Fibroblast of peridontal ligament (primary cell): ENCODE measurements at regions not wholly inside any gene's neighbourhood (a gene's known extent, or its start where the extent isn't known, plus 50 kb on each side); places are given as distances from the start of the nearest gene placed in this dataset.

ENCODE experiments used
- DNase-seq: peaks from one replicate; pipeline ENCODE4 v3.0.0-alpha.2; 2010; ENCODE audit errors: extremely low read depth

DNA sequence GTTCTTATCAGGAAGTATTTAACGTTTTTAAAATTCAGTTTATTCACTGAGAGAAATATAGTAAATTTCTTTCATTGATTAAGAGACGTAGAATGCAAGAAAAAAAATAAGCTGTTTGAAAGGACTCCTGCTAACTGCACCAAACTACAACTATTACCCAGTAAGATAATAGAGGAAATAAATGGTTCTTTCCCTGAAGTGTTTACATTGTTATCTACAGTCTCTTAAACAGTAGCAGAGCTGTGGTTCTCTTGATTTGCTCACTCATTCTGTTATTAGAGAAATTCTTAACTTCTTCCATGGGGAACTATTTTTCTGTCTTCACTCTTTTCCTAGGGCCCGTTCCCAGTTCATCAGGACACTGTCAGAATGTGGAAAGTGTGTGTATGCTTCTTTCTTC, 973.0 kb downstream of the KCNJ2 start:
- no peak for DNase-seq

DNA sequence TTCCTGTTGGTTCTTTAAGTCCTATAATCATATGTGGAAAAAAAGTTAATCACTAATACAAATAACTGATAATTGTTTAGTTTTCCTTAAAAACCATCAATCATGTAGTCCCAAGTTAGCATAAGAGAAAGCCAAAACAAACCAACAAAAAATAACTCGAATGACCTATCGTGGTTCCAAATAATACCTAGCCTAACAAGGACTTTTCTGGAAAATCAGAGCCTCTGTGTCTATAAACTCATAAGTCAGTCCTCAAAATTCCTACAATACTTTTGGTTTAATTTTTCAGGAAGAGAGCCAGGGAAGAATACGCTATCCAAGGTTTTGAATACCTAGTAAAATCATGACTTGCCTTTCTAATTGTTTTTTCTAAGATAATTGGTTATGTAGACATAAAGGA, 975.3 kb upstream of the SOX9 start:
- DNase-seq, result peak; percentile 4

DNA sequence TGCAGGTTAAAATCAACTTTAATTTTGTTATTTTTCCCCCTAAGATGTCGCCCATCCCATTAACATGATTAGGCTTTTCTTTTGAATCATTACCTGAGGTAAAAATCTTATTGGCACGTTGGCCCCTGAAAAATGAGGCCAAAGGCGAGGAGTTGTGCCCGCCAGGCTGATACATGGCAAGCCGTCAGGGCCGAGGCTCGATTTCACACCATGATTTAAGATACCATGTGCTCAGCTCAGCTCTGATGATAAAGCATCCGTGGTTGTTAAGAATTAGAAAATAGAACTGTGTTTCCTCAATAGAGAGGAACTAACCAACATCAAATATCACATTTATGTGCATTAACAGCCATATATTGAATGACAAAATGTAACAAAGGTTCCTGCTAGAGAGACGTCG, 972.9 kb upstream of the SOX9 start:
- no peak for DNase-seq

DNA sequence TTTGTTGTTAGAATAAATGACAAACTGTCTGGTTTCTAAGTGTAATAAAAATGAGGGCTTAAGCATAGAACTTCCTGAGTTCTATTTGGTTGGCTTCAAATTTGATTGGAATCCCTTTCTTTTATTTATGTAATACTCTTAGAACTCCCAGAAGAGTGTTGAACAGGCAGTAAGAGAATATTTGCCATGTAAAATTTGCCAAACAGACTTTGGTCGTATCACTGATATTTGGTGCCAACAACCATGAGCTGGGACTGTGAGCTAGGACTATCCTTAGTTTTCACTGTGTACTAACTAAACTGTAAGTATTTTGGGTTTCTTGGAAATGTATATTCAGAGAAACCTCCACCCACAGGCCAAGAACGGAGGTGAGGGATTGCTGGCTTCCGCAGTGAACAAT, 971.2 kb upstream of the SOX9 start:
- DNase-seq, result no peak

DNA sequence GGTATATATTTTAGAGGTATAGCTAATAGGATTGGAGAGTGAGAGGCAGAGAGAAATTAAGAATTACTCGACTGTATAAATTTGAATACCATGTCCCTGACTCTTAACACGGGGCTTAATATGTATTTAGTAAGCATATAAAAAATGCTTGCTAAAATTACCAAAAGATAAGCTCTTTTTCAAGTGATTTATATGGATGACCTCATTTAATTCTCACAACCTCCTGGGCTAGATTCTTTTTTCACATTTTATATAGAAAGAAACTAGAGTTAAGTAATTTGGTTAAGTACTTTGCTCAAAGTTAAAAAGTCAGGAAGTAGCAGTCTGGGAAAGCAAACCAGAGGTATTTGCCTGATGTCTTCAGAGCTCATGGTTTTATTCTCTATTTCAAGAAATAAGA, 963.5 kb upstream of the SOX9 start:
- no peak for DNase-seq

DNA sequence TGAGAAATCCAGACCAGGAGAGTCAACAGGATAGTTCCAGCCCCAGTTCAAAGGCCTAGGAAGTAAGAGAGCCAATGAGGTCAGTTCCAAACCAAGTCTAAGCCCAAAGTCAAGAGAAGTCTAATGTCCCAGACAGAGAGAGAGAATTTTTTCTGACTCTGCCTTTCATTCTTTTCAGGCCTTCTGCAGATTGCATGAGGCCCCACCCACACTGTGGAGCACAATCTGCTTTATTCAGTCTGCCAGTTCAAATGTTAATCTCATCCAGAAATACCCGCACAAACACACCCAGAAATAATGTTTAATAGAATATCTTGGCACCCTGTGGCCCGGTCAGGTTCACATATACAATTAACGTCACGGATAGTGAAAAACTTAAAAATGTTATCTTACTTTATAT, 962.4 kb upstream of the SOX9 start:
- no peak for DNase-seq

DNA sequence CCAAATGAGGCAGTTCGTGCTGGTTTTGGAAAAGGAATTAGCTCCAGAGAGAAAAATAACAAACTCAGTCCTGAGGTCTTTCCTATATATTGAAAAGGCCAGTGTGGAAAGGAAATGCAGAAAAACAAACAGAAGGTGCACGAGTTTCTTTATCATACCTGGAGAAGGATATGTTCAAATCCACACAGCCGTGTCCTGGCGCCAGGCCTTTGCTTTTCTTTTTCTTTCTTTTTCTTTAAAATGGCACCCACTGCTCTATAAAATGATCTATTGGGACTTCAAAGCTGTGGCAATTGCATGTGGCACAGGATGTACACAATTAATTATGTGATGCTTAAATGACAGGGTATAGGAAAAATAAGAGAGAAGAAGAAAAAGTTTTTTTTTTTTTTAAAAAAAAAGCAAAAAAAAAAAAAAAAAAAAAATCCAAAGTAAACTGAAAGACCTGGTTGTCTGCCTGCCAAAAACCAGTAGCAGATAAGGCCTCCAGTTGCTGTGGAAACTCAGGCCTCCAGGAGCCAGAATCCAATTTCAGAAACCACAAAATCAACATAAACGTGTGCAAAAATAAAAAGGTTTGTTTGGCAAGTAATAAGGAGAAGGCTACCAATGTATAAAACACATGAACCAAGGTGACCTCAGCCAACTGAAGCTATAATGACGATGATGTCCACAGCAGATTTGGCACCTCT, 957.6 kb upstream of the SOX9 start:
- DNase-seq, result no peak

DNA sequence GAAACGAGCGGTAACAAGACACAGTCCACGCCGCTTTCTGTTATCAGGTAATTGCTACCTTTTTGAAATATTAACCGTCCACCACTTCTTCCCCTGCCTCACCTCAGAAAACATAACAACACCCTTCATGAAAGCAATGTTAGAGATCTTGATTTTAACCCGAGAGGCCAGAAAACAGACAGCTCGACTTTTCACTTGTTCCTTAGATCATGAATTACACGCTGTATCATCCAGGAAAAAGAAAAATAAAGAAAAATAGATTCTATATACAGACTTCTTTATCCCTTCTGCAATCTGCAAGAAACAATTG, 957.1 kb upstream of the SOX9 start:
- DNase-seq, result no peak

DNA sequence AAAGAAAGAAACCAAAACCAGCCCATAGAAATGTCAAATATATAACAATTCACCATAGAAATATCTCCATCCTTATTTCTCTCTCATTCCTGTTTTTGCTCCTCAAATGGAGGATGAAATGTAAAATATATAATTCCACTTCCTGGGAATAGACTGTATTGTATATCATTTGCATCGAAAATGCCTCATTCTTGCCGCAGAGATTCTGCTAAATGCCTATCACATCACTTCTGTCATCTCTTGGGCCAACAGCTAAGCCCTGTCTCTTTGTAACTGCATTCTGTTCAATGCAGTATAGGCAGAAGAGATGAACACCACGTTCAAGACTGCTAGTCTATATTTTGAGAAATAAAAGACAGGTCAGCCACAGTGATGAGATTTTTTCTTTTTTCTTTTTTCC, 956.3 kb upstream of the SOX9 start:
- DNase-seq, result no peak

DNA sequence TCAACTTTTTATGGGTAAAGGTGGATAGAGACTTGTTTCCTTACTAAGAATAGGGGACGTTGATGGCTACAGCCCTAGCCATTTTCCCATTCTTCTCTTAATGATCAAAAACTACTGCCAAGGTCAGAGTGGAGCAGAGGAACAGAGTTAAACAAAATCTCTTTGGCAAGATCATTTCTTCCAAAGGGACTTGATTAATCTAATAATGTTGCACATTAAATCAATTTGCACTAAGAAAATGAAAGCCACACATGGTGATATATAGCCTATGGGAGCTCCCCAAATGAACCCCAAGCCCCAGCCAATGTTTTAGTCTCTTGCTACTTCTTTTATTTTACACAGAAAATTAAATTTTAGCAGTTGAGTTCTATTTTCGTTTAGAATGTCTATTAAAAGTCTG, 954.5 kb upstream of the SOX9 start:
- DNase-seq, result no peak

DNA sequence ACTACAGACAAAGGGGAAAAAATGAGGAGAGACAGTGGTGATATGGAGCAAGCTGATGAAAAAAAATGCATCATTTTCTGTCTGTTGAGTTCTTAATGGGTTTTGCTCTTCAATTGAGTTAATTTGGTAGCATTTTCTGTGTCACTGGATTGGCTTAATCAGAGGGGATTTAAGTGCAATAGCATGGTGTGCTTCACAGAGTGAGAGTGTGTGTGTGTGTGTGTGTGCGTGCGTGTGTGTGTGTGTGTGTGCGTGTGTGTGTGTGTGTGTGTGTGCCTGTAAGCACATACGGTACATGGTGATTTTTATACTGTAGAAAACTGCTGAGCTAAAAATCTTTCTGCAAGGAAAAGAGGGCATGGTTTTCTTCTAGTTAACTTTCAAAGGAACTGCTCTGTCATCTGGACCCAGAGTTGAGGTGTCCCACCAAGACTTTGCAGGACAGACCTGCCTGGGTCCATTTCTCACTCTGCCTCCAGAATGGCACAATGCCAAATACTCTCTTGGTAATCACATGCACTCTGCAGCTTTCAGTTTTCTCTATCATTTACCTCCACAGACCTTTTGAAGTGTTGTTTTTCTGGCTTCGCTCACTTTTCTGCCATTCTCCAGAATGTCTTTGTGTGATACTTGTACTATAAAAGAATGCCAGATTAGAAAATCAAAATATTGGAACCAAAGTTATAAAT, 952.6 kb upstream of the SOX9 start:
- no peak for DNase-seq

DNA sequence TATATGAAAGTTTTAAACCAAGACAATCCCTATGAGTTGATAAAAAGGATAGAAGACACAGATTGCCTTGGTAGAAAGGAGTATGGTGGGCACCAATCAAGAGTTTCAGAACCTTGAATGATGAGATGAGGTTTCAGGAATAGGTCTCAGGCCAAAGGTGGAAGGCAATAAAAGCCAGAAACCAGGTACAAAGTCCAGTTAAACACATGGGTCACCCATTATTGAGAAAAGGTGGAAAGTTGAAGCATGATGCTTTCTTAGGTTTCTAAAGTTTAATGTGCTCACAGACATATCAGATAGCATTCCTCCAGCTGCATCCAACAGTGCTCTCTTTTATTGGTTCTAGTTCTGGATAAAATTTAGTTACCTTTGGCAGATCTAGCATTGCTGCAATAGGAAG, 950.8 kb upstream of the SOX9 start:
- no peak for DNase-seq

DNA sequence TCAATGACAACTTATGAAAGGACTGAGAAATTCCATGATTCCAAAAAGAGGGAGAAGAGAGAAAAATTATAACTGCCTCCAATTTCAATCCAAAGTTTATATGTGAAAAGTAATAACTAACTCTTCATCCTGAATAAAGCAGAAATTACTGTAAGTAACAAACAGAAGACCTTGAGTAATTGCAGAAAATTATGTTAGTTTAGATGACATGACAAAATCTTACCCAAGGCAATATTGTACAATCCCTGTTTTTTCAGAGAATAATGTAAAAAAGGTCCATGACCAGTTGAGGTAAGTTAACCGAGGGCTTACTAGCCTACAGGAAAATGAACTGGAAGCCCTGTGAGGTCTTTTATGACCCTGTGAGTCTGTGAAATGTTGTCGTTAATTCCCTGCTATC, 949.5 kb upstream of the SOX9 start:
- DNase-seq, result no peak

DNA sequence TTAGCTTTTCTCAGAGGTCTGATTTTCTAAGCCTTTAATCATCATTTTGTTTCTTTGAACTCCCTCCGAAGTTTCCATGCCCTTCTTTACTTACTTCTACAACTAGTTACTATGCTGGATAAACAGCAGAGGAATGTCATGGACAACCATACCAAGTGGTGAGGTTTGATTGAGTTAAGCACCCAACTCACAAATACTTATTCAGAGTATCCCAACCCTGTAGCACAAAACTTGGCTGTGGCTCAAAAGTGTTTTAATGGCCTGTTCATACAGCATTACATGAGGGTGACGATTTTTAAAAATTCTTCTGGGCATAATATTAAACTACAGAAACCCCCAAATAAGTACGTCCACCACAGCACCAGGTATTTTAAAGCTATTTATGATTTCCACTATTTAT, 946.8 kb upstream of the SOX9 start:
- no peak for DNase-seq

DNA sequence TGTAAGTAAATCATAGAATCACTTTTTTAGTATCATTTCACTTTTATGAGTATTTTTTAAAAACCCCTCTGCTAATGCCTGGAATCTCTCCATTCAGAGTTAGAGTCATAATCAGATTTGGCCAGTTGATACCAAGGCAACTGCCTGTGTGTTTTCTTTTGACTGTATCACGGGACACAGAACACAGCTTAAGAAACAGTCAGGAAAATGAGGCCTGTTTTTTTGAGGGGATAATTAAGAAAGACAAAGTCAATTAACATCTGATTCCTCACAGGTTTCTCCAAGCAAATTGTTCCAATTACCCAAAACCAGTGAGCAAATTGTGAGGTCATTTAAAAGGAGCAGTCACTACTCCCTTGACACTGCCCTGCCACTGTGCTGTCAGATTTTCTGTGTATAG, 944.5 kb upstream of the SOX9 start:
- DNase-seq, result no peak

DNA sequence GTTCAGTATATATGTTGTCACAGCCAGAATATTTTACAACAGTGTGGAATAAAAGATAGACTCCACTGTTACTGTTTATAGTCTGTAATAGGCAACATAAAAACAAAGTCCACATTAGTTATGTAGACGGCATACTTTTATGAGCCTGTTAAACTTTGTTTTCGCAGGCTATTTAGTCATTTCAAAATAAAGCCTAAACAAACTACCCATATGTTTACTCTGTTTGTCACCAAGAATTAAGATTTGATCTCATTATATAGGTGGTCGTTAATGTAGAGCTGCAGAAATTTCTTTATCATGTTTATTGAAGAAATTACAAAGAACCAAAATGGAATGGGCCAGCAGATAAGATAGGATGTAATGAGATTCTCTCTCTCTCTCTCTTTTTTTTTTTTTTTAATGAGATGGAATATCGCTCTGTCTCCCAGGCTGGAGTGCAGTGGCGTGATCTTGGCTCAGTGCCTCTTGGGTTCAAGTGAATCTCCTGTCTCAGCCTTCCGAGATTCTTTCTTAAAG, 943.8 kb upstream of the SOX9 start:
- no peak for DNase-seq

DNA sequence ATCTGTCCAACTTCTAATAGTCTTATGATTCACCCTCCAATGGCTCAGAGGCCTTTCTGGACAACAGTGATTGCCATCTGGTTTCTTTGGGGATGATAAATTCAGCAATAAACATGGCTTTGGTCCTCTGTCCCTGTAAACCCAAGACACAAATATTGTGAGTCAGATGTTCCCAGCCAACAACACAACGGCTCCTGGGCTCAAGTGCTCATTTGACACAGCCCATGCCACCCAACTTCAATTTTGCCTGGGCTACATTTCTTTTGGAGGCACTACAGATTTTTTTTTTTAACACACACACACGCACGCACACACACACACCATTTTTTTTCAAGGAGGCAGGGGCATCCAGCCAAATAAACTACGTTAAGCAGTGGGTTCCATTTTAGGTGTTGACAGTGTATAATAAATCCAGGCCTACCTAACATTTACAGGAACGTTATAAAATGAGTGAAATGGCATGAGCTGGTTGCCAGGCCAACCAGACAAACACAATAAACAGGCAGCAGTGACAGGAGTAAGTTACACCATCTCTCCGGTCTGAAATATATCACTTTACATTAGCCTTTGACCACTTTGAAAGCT, 939.9 kb upstream of the SOX9 start:
- peak; percentile 55 for DNase-seq

DNA sequence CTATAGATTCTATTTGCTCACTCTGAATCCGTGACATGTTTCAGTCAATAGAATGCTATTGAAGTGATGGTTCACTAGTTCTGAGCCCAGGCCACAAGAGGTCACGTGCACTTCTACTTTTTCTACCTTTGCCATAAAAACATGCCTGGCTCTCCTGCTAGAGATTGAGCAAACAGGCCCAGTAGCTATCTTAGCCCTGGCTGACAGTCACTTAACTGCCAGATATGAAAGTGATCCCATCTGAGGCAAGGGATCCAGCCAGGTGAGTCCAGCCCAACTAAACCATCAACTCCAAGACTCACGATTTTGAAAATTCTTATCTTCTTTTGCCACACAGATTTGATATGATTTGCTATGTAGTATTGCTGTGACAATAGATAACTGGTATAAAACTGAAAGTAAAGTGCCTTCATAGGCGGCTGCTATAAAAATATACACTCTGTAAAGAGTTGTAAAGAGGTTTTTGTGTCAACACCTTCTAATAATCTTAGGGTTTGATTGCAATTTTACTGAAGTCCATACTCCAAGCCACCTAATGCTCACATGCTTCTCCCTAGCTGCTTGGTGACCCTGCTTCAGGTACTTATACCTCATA, 937.7 kb upstream of the SOX9 start:
- no peak for DNase-seq

DNA sequence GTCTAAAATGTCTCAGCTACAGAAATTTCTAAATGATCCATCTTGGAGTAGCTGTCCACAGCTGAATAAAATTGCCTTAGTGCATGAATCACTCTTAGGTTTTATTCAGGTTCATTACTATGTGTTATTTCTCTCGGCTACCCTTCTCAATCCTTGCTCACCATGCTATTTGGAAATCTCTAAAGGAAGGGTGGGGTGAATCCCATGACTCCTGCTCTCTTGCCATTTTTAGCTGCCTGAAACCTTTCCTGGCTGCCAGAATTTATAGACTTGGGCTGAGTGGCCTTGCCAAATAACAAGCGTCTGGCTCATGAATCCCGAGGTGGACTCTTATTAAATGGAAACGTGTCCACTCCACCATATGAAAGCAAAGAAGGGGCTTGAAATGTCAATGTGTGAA, 936.1 kb upstream of the SOX9 start:
- no peak for DNase-seq

DNA sequence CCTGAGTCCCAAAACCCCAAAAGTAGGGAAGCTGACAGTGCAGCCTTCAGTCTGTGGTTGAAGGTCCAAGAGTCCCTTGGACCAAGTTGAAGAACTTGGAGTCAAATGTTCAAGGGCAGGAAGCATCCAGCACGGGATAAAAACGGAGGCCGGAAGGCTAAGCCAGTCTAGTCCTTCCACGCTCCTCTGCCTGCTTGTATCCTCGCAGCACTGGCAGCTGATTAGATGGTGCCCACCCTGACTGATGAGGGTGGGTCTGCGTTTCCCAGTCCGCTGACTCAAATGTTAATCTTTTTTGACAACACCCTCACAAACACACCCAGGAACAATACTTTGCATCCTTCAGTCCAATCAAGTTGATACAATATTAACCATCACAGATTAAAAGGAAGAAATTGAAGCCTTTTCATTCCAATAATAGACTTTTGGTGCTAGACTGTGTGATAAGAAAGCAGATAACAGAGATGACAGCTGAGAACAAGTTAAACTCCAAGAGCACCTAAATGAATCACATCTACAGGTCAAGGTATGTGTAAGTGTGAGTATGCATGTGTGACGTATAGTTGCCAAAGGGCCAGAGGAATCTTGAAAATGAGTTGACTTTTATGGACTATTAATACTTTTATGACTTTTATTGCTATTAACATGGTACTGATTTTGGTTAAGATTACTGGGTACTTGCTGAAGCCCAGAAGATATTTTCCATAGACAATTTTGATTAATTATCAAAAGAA, 933.5 kb upstream of the SOX9 start:
- DNase-seq, result no peak

DNA sequence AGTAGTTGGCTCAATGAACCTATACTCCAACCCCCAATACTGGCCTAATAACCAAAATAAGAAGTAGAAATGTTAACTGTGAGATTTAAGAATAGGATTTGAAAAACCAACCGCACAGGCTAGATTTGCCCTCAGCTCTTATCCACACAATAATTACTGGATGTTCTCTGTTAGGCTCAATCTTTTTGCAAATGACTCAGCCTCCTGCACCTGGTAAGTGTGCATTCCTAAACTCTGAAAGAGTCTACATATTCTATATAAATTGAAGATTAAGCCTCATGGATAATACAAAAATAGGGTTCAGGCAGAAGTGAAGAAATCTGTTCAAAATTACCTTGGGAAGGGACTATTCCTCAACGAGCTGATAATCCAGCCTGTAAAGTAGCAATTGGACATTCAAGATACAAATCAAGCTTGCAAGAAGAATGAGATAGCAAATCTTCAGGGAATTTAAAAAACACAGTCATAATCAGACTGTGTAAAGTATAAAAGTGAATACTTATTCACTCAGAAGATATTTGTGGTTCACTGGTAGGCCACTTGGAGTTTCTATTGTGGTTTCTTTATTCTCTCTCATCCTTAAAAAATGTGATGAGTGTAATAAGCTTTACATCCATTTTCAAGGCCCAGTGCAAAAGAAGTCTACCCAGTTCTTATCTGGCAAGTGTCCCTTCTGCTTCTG, 931.9 kb upstream of the SOX9 start:
- DNase-seq, result peak; percentile 95

DNA sequence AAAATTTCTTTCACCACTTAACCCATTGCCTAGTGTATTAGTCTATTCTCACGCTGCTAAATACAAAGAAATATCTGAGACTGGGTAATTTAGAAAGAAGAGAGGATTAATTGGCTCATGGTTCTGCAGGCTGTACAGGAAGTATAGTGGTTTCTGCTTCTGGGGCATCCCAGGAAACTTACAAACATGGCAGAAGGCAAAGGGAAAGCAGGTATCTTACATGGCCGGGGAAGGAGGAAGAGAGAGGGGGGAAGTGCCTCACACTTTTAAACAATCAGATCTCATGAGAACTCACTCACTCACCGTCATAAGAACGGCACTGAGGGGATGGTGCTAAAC, 931.4 kb upstream of the SOX9 start:
- DNase-seq, result no peak
